ENCODE measurements at regions not wholly inside any gene's neighbourhood (a gene's known extent, or its start where the extent isn't known, plus 50 kb on each side); places are given as distances from the start of the nearest gene placed in this dataset.

GRCh38 chr11:130801333-130802122, 114.8 kb downstream of the SNX19 start:
- DNase-seq: no peak
- Histone ChIP-seq H3K4me1 (no peaks in the 10 kb centered on the region), H3K27me3 (no peaks in the 10 kb centered on the region), H3K9me3 (no peaks in the 10 kb centered on the region), H3K27ac (no peak overlapping the region), H3K4me3 (no peak overlapping the region), H3K36me3 (no peaks in the 10 kb centered on the region)
- intact Hi-C loops (cut with DNase I; ENCODE audit: low total_unique reads): no loop called here
- TF ChIP-seq CTCF (IDR thresholded peaks at IDR 0.05) (no peak), POLR2A (IDR thresholded peaks at IDR 0.05) (no peak)

- no peak for DNase-seq
- no peaks in the 10 kb centered on the region for H3K36me3 ChIP-seq
- no peak overlapping the region for H3K27ac ChIP-seq
- no peak overlapping the region for H3K4me3 ChIP-seq
- no peaks in the 10 kb centered on the region for H3K9me3 ChIP-seq
- H3K27me3 ChIP-seq: no peaks in the 10 kb centered on the region
- intact Hi-C loops (cut with DNase I; ENCODE audit: low total_unique reads): no loop called here
- no peaks in the 10 kb centered on the region for H3K4me1 ChIP-seq
- TF ChIP-seq POLR2A (IDR thresholded peaks at IDR 0.05) (no peak), CTCF (IDR thresholded peaks at IDR 0.05) (no peak)
Observed at GRCh38 chr11:130802567-130802966, 113.7 kb downstream of the SNX19 start.

GRCh38 chr11:130804306-130805076, 111.8 kb downstream of the SNX19 start:
- H3K27me3 ChIP-seq: no peaks in the 10 kb centered on the region
- TF ChIP-seq POLR2A (IDR thresholded peaks at IDR 0.05): no peak
- no peak for TF ChIP-seq CTCF (IDR thresholded peaks at IDR 0.05)
- H3K4me3 ChIP-seq: no peak overlapping the region
- H3K27ac ChIP-seq: no peak overlapping the region
- H3K4me1 ChIP-seq: no peaks in the 10 kb centered on the region
- intact Hi-C loops (cut with DNase I; ENCODE audit: low total_unique reads): no loop called here
- no peaks in the 10 kb centered on the region for H3K9me3 ChIP-seq
- no peak for DNase-seq
- H3K36me3 ChIP-seq: no peaks in the 10 kb centered on the region

GRCh38 chr11:130806746-130807145, 109.5 kb downstream of the SNX19 start:
- H3K36me3 ChIP-seq: no peaks in the 10 kb centered on the region
- no peaks in the 10 kb centered on the region for H3K4me1 ChIP-seq
- H3K4me3 ChIP-seq: no peak overlapping the region
- intact Hi-C loops (cut with DNase I; ENCODE audit: low total_unique reads): no loop called here
- no peaks in the 10 kb centered on the region for H3K27me3 ChIP-seq
- DNase-seq: no peak
- no peak overlapping the region for H3K27ac ChIP-seq
- TF ChIP-seq CTCF (IDR thresholded peaks at IDR 0.05) (no peak), POLR2A (IDR thresholded peaks at IDR 0.05) (no peak)
- H3K9me3 ChIP-seq: no peaks in the 10 kb centered on the region

GRCh38 chr11:130808541-130808940, 107.7 kb downstream of the SNX19 start:
- intact Hi-C loops (cut with DNase I; ENCODE audit: low total_unique reads): no loop called here
- TF ChIP-seq POLR2A (IDR thresholded peaks at IDR 0.05) (no peak), CTCF (IDR thresholded peaks at IDR 0.05) (no peak)
- H3K9me3 ChIP-seq: no peaks in the 10 kb centered on the region
- no peak for DNase-seq
- no peaks in the 10 kb centered on the region for H3K36me3 ChIP-seq
- H3K4me1 ChIP-seq: no peaks in the 10 kb centered on the region
- no peaks in the 10 kb centered on the region for H3K27me3 ChIP-seq
- no peak overlapping the region for H3K27ac ChIP-seq
- no peak overlapping the region for H3K4me3 ChIP-seq

All from uterus (tissue), 3 donors.